Hepatocyte (in vitro differentiated cells): ENCODE measurements at regions not wholly inside any gene's neighbourhood (a gene's known extent, or its start where the extent isn't known, plus 50 kb on each side); places are given as distances from the start of the nearest gene placed in this dataset.

ENCODE experiments used
- DNase-seq: peaks from one replicate; pipeline ENCODE4 v3.0.0-alpha.2; 2016; ENCODE audit warnings: low spot score
- H2AFZ ChIP-seq: fragments of 200-600 bp; sonication (generic); 2 replicates; pipeline ENCODE4 v1.6.0; 2016; ENCODE audit warnings: antibody characterized with exemption, mild to moderate bottlenecking
- H3K27ac ChIP-seq: fragments of 200-600 bp; sonication (generic); 2 replicates; pipeline ENCODE4 v1.5.1; 2016; ENCODE audit warnings: mild to moderate bottlenecking
- H3K27me3 ChIP-seq: fragments of 200-600 bp; sonication (generic); 2 replicates; pipeline ENCODE4 v1.6.1; 2016
- H3K36me3 ChIP-seq: fragments of 200-600 bp; sonication (generic); replicated peaks from 2 replicates; pipeline ENCODE4 v1.5.1; 2016; ENCODE audit warnings: low read depth; ENCODE audit not compliant: insufficient read depth
- H3K4me1 ChIP-seq: fragments of 200-600 bp; sonication (generic); 2 replicates; pipeline ENCODE4 v1.5.1; 2016; ENCODE audit warnings: mild to moderate bottlenecking, moderate library complexity; ENCODE audit not compliant: insufficient read depth
- H3K4me2 ChIP-seq: fragments of 200-600 bp; sonication (generic); 2 replicates; pipeline ENCODE4 v1.6.0; 2016
- H3K4me3 ChIP-seq: fragments of 200-600 bp; sonication (generic); 2 replicates; pipeline ENCODE4 v1.5.1; 2016; ENCODE audit warnings: mild to moderate bottlenecking
- H3K79me2 ChIP-seq: fragments of 200-600 bp; sonication (generic); 2 replicates; pipeline ENCODE4 v1.6.0; 2017; ENCODE audit warnings: mild to moderate bottlenecking
- H3K9me2 ChIP-seq: fragments of 200-600 bp; sonication (generic); replicated peaks from 2 replicates; pipeline ENCODE4 v1.6.0; 2017; ENCODE audit warnings: mild to moderate bottlenecking; ENCODE audit not compliant: insufficient read depth
- H3K9me3 ChIP-seq: fragments of 200-600 bp; sonication (generic); 2 replicates; pipeline ENCODE4 v1.5.1; 2016; ENCODE audit warnings: low read depth, mild to moderate bottlenecking
- H4K20me1 ChIP-seq: fragments of 200-600 bp; sonication (generic); 2 replicates; pipeline ENCODE4 v1.6.0; 2016; ENCODE audit warnings: mild to moderate bottlenecking; ENCODE audit not compliant: insufficient read depth, poor library complexity, severe bottlenecking
- CTCF ChIP-seq: fragments of 200-600 bp; sonication (generic); IDR thresholded peaks from 2 replicates; pipeline ENCODE4 v1.5.1; 2016; ENCODE audit warnings: antibody characterized with exemption, mild to moderate bottlenecking; ENCODE audit not compliant: poor library complexity
- EZH2 ChIP-seq: fragments of 200-600 bp; sonication (generic); IDR thresholded peaks from 2 replicates; pipeline ENCODE4 v1.6.1; 2016; ENCODE audit warnings: antibody characterized with exemption, mild to moderate bottlenecking, borderline replicate concordance
- EZH2phosphoT487 ChIP-seq: fragments of 200-600 bp; sonication (generic); IDR thresholded peaks from one replicate; pipeline ENCODE4 v1.6.1; 2018; ENCODE audit warnings: antibody characterized with exemption, mild to moderate bottlenecking, low read depth, moderate library complexity; ENCODE audit not compliant: unreplicated experiment, severe bottlenecking
- WGBS: methylation state at CpG from one replicate; pipeline ENCODE4 v1.1.6; 2016; ENCODE audit warnings: low lambda C conversion rate; ENCODE audit errors: missing lambda C conversion rate; 5-methylcytosine and 5-hydroxymethylcytosine counted together

- Histone ChIP-seq H3K36me3 (no peaks in the 10 kb centered on the region), H3K79me2 (no peaks in the 10 kb centered on the region), H3K4me3 (no peak overlapping the region), H2AFZ (no peak overlapping the region), H3K27ac (no peak overlapping the region), H3K4me2 (no peak overlapping the region), H3K9me2 (no peaks in the 10 kb centered on the region), H3K27me3 (no peaks in the 10 kb centered on the region), H4K20me1 (no peaks in the 10 kb centered on the region), H3K9me3 (no peaks in the 10 kb centered on the region), H3K4me1 (no peaks in the 10 kb centered on the region)
- no peak for TF ChIP-seq CTCF
- TF ChIP-seq EZH2: no peak
- no peak for TF ChIP-seq EZH2phosphoT487
- DNase-seq: no peak
- 89% methylated on average over 2 of the region's 2 CpGs for WGBS
Measured at GRCh38 chr6:115577270-115577669, 483.4 kb downstream of the FRK start.

GRCh38 chr6:115575285-115575684, 485.4 kb downstream of the FRK start:
- Histone ChIP-seq H3K36me3 (no peaks in the 10 kb centered on the region), H3K9me2 (no peaks in the 10 kb centered on the region), H3K4me2 (no peak overlapping the region), H4K20me1 (no peaks in the 10 kb centered on the region), H3K27me3 (no peaks in the 10 kb centered on the region), H3K4me1 (no peaks in the 10 kb centered on the region), H3K79me2 (no peaks in the 10 kb centered on the region), H3K9me3 (no peaks in the 10 kb centered on the region), H2AFZ (no peak overlapping the region), H3K4me3 (no peak overlapping the region), H3K27ac (no peak overlapping the region)
- DNase-seq: no peak
- TF ChIP-seq EZH2 (no peak), CTCF (no peak), EZH2phosphoT487 (no peak)
- 86% methylated on average over 1 of the region's 1 CpG for WGBS

GRCh38 chr6:115573861-115574260, 486.8 kb downstream of the FRK start:
- 73% methylated on average over 2 of the region's 2 CpGs for WGBS
- DNase-seq: no peak
- no peak overlapping the region for H3K4me3 ChIP-seq
- H3K36me3 ChIP-seq: no peaks in the 10 kb centered on the region
- H3K9me3 ChIP-seq: no peaks in the 10 kb centered on the region
- H3K27ac ChIP-seq: no peak overlapping the region
- no peaks in the 10 kb centered on the region for H4K20me1 ChIP-seq
- no peak overlapping the region for H3K4me2 ChIP-seq
- no peak overlapping the region for H2AFZ ChIP-seq
- H3K27me3 ChIP-seq: no peaks in the 10 kb centered on the region
- no peaks in the 10 kb centered on the region for H3K9me2 ChIP-seq
- H3K79me2 ChIP-seq: no peaks in the 10 kb centered on the region
- TF ChIP-seq EZH2phosphoT487 (no peak), EZH2 (no peak), CTCF (no peak)
- H3K4me1 ChIP-seq: no peaks in the 10 kb centered on the region

- Histone ChIP-seq H3K36me3 (no peaks in the 10 kb centered on the region), H3K4me2 (no peak overlapping the region), H3K27me3 (no peaks in the 10 kb centered on the region), H3K9me3 (no peaks in the 10 kb centered on the region), H3K4me3 (no peak overlapping the region), H4K20me1 (no peaks in the 10 kb centered on the region), H2AFZ (no peak overlapping the region), H3K27ac (no peak overlapping the region), H3K79me2 (no peaks in the 10 kb centered on the region), H3K4me1 (no peaks in the 10 kb centered on the region), H3K9me2 (no peaks in the 10 kb centered on the region)
- TF ChIP-seq EZH2phosphoT487: no peak
- no peak for TF ChIP-seq EZH2
- no peak for TF ChIP-seq CTCF
- 69% methylated on average over 2 of the region's 2 CpGs for WGBS
- no peak for DNase-seq
Measured at GRCh38 chr6:115570331-115570730, 490.4 kb downstream of the FRK start.
